Heart left ventricle (tissue), 13 donors: ENCODE measurements at regions not wholly inside any gene's neighbourhood (a gene's known extent, or its start where the extent isn't known, plus 50 kb on each side); places are given as distances from the start of the nearest gene placed in this dataset.

ENCODE experiments used
- POLR2A ChIP-seq, 2 donors: fragments of 450-650 bp; IDR thresholded peaks; one replicate each; pipeline ENCODE4 v1.6.1; 2017; ENCODE audit warnings: antibody characterized with exemption in 2 of 2, mild to moderate bottlenecking in 2 of 2, moderate library complexity in 2 of 2
- TF ChIP-seq, protein P1 (sequence below), 12 donors: fragments of 200-600 bp; sonication (generic) in 4 of 12; IDR thresholded peaks; one replicate each; pipeline versions ENCODE4 v1.5.0 to v1.8.0; 2018 to 2022; ENCODE audit warnings: antibody characterized with exemption in 12 of 12, mild to moderate bottlenecking in 5 of 12
- donor health status: ischemic (EF 13 %, LVEDD 7.1; RV severe dilation, severe dysfunction).
- donor health status: DM: no; HTN: yes; CAD: no.
- donor health status: DM: no; HTN: no; CAD: no.
- donor health status: ischemic (EF 25% LVEDD 6.9; RV normal size, moderate dysfunction).
- donor health status: ischemic (EF 25% LVEDD 5.7; RV mildly dilated, moderate dysfunction).
- donor health status: ischemic (EF 35%, LVEDD 5.7; RV mildly dilated, moderate dysfunction).
- donor health status: nonischemic (EF 11% LVEDD 7.7; RV severe dilation, severe dysfunction).
- donor health status: DM: yes; HTN: yes; CAD: no.
- donor health status: PGD.
- donor health status: ischemic (EF 29% LVEDD 5.4; RV normal size, mild dysfunction).
- donor health status: nonischemic (EF 23%, LVEDD 6.1; RV moderate dilation, normal function).

GRCh38 chr10:55183993-55184392 lies 383.0 kb upstream of the PCDH15 start:
- TF ChIP-seq, protein P1, sequence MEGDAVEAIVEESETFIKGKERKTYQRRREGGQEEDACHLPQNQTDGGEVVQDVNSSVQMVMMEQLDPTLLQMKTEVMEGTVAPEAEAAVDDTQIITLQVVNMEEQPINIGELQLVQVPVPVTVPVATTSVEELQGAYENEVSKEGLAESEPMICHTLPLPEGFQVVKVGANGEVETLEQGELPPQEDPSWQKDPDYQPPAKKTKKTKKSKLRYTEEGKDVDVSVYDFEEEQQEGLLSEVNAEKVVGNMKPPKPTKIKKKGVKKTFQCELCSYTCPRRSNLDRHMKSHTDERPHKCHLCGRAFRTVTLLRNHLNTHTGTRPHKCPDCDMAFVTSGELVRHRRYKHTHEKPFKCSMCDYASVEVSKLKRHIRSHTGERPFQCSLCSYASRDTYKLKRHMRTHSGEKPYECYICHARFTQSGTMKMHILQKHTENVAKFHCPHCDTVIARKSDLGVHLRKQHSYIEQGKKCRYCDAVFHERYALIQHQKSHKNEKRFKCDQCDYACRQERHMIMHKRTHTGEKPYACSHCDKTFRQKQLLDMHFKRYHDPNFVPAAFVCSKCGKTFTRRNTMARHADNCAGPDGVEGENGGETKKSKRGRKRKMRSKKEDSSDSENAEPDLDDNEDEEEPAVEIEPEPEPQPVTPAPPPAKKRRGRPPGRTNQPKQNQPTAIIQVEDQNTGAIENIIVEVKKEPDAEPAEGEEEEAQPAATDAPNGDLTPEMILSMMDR (IDR thresholded peaks at IDR 0.05), result no peak
- TF ChIP-seq POLR2A (IDR thresholded peaks at IDR 0.05), result no peak
